GM21825 (cell line): ENCODE measurements at regions not wholly inside any gene's neighbourhood (a gene's known extent, or its start where the extent isn't known, plus 50 kb on each side); places are given as distances from the start of the nearest gene placed in this dataset.
A peak's percentile ranks its signal among the peaks of the same experiment; 100 is the strongest.
"Not testable (repeated sequence)": the region's sequence is repeated elsewhere in the genome, so short reads cannot be mapped to it uniquely, and the experiment has no call there.

Experiments used
- ATAC-seq: cut with Tn5 transposase; IDR thresholded peaks from one replicate; pipeline ENCODE4 v1.9.1; 2021; ENCODE audit warnings: mild to moderate bottlenecking, moderate library complexity; ENCODE audit not compliant: unreplicated experiment

GRCh38 chr13:46467694-46468093 is 80.6 kb upstream of the RUBCNL start:
- not testable (repeated sequence) for ATAC-seq

- ATAC-seq = not testable (repeated sequence)
Measured at GRCh38 chr13:46466074-46466473, 79.0 kb upstream of the RUBCNL start.

DNA sequence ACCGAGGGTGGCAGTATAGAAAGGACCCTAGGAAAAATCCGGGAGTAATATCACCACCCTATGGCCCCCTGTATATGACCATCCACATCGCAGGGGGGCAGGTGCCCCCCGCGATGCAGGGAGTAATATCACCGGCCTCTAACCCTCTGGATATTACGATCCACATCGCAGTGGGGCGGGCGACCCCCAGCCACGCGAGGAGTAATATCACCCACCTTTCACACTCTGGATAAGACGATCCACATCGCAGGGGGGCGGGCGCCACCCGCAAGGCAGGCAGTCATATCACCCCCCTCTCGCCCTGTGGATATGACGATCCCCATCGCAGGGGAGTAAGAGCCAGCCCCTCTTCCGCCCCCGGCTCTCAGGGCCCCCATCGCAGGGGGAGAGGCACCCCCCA is 76.7 kb upstream of the RUBCNL start:
- ATAC-seq = no peak

- ATAC-seq = not testable (repeated sequence)
Measured at GRCh38 chr13:46460223-46460622, 73.2 kb upstream of the RUBCNL start.

DNA sequence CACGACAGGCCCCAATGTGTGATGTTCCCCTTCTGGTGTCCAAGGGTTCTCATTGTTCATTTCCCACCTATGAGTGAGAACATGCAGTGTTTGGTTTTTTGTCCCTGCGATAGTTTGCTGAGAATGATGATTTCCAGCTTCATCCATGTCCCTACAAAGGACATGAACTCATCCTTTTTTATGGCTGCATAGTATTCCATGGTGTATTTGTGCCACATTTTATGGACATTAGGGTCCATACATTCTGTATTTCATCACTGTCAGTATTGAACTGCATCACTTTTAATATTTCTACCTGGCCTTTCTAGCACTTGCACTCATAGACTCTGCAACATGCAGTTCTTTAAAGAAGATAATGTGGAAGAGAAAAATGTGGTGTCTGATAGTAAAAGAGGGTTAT is 70.2 kb upstream of the RUBCNL start:
- not testable (repeated sequence) for ATAC-seq

DNA sequence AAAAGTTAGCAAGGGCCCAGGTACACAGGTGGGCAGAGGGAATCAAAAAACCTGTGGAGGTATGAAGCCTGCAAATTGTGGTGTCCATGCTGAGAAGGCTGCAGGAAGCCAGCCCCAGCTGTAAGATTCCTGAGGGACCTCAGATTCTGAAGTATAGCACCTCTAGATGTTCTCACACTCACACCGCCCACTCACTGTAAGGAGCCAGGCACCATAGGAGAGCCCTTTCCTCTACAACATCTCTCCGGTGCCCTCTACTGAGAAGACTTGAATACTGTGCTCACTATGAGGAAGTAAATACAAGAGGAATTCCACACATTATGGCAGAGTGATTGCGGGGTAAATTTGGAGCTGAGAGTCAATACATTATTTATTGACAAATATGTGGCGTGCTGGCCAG is 68.9 kb upstream of the RUBCNL start:
- ATAC-seq = peak; percentile 70

DNA sequence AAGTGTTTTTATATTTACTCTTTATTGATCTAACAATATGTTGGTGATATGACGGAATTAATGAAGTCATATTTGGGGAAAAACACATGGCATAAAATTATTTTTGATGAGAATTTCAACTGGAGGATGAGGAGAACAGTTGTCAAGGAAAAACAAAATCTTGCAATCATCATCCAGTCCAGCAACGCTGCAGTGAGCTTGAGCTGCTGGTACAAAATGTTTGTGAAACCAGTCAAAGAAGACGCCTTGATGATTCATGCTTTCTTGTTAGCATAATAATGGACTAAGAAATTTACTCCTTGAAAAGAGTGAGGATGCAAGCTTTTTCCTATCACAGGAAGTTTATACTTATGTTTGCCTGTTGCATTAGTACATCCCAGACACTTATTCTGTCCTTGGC is 64.1 kb upstream of the RUBCNL start:
- ATAC-seq = not testable (repeated sequence)

- ATAC-seq = not testable (repeated sequence)
Measured at GRCh38 chr13:46449949-46450348, 62.9 kb upstream of the RUBCNL start.

GRCh38 chr13:46448148-46448547 is 61.1 kb upstream of the RUBCNL start:
- ATAC-seq = not testable (repeated sequence)

DNA sequence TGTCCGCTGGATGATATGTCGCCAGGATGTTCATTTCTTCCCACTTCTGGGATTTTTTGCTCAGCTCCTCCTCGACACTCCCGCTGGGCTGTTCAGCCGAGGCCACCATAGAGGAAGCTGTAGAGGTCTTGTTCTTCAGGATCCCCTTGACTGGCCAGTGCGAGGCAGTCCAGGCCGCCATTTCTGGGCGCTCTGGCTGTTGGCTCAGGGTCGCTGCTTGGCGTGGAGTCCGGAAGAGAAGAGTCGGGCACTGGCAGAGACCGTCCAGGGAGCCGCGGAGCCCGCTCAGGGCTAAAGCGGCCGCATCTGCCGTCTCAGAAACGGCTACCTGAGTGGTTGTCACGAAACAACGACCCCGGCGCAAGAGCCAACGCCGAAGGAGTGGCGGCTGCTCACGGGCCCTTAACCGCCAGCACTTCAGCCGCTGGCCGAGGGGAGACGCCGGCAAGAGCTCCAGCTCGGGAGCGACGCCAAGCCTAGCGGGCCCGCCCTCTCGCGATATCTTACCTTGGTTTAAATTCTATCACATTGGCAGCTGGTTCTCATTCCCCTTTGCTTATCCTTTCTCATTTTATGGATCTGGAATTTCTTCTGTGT is 50.9 kb upstream of the RUBCNL start:
- not testable (repeated sequence) for ATAC-seq
